B cell (primary cell): ENCODE measurements at regions not wholly inside any gene's neighbourhood (a gene's known extent, or its start where the extent isn't known, plus 50 kb on each side); places are given as distances from the start of the nearest gene placed in this dataset.

ENCODE experiments used
- EZH2 ChIP-seq: IDR thresholded peaks from 2 replicates; pipeline ENCODE4 v1.6.1; 2012; ENCODE audit warnings: borderline replicate concordance, low read depth, mild to moderate bottlenecking, moderate library complexity, low read length; ENCODE audit not compliant: insufficient read depth, poor library complexity, severe bottlenecking
- TF ChIP-seq, protein P1 (sequence below): fragments of 200-600 bp; IDR thresholded peaks from one replicate; pipeline ENCODE4 v1.8.0; 2022; ENCODE audit warnings: antibody characterized with exemption, mild to moderate bottlenecking

DNA sequence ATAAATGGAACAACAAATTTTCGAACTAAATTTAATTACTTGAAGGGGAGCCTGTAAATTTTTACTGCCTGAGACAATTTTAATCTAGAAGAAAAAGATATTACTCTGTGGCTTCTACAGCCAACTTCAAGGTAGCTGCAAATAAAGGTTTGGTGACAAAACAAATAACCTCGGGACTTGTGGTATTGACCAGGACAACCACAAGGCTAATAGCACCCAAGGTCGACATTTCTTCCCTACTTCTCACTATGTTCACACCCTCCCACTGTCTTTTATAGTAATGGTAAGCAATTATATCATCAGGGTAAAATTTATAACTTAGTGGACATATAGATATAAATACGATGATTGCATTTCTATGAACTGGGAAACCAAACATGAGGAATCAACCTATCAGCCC is 67.9 kb upstream of the SPINK5 start:
- no peak for TF ChIP-seq EZH2
- TF ChIP-seq, protein P1, sequence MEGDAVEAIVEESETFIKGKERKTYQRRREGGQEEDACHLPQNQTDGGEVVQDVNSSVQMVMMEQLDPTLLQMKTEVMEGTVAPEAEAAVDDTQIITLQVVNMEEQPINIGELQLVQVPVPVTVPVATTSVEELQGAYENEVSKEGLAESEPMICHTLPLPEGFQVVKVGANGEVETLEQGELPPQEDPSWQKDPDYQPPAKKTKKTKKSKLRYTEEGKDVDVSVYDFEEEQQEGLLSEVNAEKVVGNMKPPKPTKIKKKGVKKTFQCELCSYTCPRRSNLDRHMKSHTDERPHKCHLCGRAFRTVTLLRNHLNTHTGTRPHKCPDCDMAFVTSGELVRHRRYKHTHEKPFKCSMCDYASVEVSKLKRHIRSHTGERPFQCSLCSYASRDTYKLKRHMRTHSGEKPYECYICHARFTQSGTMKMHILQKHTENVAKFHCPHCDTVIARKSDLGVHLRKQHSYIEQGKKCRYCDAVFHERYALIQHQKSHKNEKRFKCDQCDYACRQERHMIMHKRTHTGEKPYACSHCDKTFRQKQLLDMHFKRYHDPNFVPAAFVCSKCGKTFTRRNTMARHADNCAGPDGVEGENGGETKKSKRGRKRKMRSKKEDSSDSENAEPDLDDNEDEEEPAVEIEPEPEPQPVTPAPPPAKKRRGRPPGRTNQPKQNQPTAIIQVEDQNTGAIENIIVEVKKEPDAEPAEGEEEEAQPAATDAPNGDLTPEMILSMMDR, result no peak
